Tongue (tissue), 1 donor: ENCODE measurements at regions not wholly inside any gene's neighbourhood (a gene's known extent, or its start where the extent isn't known, plus 50 kb on each side); places are given as distances from the start of the nearest gene placed in this dataset.
A peak's percentile ranks its signal among the peaks of the same experiment; 100 is the strongest.

Experiments used
- DNase-seq: peaks from one replicate; pipeline ENCODE4 v3.0.0-alpha.2; 2015

GRCh38 chr1:106121728-106122127 lies 934.7 kb upstream of the PRMT6 start:
- DNase-seq, result no peak

DNA sequence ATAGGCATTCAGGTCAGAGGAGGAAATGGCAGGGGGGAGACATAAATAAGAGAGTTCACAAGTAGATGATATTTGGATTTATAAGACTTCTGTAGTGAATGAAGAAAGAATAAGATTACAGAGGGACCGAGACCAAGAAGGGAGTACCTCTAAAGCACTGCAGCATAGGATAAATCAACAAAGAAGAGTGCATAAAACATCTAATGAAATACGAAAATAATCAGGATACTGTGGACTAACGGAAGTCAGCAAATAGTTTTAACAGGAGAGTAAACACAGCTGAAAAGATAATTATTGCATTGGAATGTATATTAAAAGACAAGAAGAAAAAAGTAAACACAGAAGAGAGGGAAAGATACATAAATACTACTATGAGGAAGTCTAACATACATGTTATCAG lies 921.9 kb upstream of the PRMT6 start:
- DNase-seq, result no peak

DNA sequence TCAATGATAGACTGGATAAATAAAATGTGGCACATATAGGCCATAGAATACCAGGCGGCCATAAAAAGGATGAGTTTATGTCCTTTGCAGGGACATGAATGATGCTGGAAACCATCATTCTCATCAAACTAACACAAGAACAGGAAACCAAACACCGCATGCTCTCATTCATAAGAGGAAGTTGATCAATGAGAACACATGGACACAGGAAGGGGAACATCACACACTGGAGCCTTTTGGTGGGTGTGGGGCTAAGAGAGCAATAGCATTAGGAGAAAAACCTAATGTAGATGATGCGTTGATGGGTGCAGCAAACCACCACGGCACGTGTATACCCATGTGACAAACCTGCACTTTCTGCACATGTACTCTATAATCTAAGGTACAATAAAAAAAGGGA lies 883.4 kb upstream of the PRMT6 start:
- DNase-seq, result no peak

DNA sequence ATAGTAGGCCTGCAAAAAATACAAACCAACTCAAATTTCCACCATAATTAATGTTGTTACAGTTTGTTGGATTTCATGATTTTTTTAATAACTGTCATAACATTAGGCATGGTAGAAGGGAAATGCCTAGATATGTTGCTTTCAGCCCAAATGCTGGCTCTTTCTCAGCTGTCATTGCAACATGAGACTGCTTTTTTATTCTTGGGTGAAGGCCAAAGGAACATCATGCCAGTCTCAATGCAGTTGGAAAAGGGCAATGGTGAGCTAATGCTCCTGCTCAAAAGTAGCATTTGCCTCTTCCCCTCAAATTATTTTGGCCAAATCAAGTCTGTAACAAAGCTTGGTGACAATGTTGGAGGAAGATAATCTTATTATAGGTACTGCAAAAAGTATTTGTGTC lies 877.7 kb upstream of the PRMT6 start:
- peak; percentile 59 for DNase-seq

DNA sequence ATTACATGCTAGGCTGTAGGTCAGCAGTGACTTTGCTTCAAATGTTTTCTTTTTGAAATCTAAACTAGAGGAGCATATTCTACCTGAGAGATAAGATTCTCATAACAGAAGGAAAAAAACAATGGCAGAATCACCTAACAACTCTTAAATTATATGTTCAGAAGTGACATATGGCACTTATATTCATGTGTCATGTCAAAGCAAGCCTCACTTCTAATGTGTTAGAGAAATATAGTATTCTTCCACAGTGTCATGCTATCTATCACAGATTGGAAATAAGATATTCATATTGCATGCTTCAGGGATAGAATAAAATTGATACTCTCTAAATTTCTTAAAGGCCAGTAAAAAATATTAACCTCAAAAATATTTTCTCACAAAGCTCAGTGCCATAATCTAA lies 874.6 kb upstream of the PRMT6 start:
- DNase-seq, result no peak

DNA sequence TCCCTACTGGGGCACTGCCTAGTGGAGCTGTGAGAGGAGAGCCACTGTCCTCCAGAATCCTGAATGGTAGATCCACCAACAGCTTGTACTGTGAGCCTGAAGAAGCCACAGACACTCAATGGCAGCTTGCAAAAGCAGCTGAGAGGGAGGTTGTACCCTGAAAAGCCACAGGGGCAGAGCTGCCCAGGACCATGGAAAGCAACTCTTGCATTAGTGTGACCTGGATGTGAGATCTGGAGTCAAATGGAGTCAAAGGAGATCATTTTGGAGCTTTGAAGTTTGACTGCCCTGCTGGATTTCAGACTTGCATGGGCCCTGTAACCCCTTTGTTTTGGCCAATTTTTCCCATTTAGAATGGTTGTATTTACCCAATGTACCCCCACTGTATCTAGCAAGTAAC lies 871.4 kb upstream of the PRMT6 start:
- DNase-seq, result no peak

- no peak for DNase-seq
Measured at GRCh38 chr1:106189780-106190179, 866.7 kb upstream of the PRMT6 start.

- no peak for DNase-seq
Measured at GRCh38 chr1:106194206-106194605, 862.3 kb upstream of the PRMT6 start.

GRCh38 chr1:106200711-106201110 lies 855.8 kb upstream of the PRMT6 start:
- no peak for DNase-seq

DNA sequence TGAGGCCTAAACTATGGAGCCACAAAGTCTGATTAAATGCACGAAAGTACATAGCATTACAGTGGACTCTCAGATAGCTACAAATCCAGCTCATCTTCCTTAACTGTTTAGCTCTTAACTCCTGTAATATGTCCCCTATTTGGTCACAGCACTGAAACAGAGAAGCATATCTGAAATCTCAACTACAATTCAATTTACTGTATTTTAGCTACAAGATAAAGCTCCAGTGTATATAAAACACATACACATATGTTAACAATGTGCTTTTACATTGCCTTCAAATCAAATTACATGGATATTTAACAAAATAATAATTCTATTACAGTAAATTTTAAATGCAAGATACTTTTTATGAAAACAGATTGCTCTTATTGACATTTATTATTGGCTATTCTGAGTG lies 849.3 kb upstream of the PRMT6 start:
- DNase-seq, result no peak

DNA sequence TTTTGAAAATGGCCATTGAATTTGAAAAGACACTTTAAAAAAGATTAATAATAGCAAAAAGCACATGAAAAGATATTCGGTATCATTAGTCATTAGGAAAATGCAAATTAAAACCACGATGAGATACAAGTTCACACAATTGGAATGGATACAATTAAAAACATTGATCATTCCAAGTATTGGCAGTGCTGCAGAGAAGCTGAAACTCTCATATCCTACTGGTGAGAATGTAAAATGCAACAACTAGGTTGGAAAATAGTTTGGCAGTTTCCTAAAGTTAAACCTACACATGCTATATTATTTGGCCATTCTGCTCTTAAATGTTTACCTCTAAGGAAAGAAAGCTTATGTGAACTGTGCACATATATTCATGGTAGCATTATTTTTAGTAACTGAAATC lies 838.7 kb upstream of the PRMT6 start:
- DNase-seq, result no peak

DNA sequence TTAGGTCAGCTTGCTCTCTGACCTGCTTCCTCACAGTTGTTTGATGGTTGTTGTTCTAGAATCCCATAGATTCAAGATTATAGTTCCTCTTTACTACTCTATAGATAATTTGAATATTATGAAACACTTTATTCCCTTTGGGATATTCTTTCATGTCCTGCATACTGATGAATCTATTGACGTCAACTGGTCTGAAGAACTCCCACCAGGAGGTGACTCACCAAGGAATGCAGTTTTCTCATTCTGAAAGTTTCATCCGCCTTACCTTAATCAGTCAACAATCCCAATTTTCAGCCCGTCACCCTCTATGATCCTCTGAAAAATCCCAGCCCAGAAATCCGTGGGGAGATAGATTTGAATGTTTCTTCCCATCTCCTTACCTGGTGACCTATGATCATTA lies 834.1 kb upstream of the PRMT6 start:
- no peak for DNase-seq

- DNase-seq, result no peak
Measured at GRCh38 chr1:106223213-106223612, 833.3 kb upstream of the PRMT6 start.

DNA sequence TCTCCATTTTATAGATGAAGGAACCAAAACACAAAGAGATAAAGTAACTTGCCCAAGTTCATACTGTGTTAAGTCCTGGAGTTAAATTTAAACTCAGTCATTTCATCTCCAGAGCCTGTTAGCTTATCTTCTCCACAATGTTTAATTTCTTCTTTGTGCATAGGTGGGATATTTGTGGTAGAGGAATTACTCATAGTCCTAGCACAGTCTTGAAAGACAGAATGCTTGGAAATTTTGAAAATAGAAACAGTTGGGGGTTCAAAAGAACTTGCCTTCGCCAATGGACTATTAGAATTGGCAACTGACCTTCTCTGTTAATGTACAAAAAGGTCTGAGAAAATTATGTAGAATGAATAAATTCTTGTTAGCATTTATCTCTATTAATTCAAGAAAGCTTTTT lies 832.0 kb upstream of the PRMT6 start:
- no peak for DNase-seq

DNA sequence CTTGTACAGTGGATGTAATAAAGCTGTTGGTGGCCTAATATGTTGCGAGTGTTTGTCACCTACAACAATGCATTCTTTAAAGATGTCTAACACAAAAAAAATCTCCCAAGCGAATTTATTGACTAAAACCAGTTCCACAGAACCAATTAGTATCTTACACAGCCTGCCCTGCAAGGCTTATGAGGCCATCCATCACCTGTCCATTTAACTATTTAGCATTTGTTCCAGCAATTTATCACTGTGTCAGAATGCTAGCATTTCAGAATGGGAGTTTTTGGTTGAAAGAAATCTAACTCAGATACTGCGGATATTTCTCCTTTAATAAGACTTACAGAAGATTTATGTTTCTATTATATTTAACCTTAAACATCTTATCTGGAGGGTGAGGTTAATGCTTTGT lies 831.1 kb upstream of the PRMT6 start:
- no peak for DNase-seq

DNA sequence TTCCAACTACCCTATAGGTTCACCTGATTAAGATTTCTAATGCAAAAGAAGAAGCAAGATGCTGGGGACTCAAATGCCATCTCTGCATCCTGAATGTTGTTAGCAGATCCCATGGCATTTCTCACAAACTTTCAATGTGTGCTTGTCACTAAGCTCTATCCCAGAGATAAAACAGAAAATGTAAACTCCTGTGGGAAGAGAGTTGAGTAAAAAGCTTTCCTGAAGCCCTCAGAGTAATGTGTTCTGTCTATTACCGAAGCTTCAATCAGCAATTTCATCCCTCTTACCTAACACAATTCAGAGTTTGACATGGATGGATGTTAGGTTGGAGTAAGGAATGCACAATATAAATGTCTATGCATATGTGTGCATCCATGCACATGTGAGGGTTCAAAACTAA lies 829.9 kb upstream of the PRMT6 start:
- DNase-seq, result no peak

GRCh38 chr1:106232128-106232527 lies 824.3 kb upstream of the PRMT6 start:
- DNase-seq, result no peak

DNA sequence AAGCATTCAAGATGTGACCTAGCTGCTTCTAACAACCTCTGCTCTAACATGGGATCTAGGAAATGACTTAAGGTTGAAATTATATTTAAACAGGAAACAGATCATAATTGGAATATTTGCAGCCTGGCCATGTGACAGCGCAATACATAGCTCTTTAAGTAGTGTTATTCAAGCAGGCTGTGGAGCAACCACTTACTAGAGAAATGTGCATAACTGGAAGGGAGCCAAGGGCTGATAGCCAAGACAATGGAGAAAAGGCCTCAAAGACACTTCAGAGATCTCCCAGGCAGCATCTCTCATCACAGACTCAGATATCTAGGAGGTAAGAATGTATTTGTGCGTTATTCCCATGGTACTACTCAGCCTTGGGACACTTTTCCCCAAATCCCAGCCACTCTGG lies 823.0 kb upstream of the PRMT6 start:
- peak; percentile 11 for DNase-seq

- DNase-seq, result no peak
Measured at GRCh38 chr1:106249365-106249764, 807.1 kb upstream of the PRMT6 start.

- DNase-seq, result no peak
Measured at GRCh38 chr1:106249810-106250209, 806.7 kb upstream of the PRMT6 start.

- DNase-seq, result no peak
Measured at GRCh38 chr1:106254748-106255147, 801.7 kb upstream of the PRMT6 start.

- no peak for DNase-seq
Measured at GRCh38 chr1:106266786-106267185, 789.7 kb upstream of the PRMT6 start.

DNA sequence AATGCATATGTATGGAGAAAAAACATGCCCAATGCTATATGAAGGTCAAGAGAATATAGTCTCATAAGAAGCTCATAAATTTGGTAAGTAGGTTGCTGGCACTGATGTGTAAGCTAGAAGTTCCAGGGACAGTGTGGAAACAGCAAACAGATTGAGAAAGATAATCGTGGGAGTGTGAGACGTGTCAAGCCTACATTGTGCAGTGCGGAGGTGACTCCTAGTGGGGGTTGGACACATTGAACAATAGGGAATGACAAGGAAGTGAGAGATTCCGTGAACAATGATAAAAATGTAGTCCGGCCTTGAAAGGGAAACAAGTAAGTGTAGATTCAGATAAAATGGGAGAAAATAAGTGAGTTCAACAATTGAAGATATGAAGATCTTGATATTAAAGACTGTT lies 788.4 kb upstream of the PRMT6 start:
- peak; percentile 38 for DNase-seq

- no peak for DNase-seq
Measured at GRCh38 chr1:106276871-106277270, 779.6 kb upstream of the PRMT6 start.

GRCh38 chr1:106277786-106278185 lies 778.7 kb upstream of the PRMT6 start:
- no peak for DNase-seq

DNA sequence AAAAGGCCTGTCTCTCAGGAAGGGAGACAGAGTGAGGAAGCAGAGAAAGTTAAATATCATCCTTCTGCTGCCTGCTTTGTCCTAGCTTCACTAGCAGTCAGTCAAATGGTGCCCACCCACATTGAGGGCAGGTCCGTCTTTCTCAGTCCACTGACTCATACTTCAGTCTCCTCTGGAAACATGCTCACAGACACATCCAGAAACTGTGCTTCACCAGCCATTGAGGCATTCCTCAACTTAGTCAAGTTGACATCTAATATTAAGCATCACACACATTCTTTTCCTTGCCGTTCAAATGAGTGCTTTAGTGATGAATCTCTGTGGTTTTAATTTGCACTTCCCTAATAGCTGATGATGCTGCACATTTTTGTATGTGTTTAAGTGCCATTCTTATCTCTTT lies 777.8 kb upstream of the PRMT6 start:
- DNase-seq, result no peak
